ENCODE measurements at regions not wholly inside any gene's neighbourhood (a gene's known extent, or its start where the extent isn't known, plus 50 kb on each side); places are given as distances from the start of the nearest gene placed in this dataset.
"Not testable (repeated sequence)": the region's sequence is repeated elsewhere in the genome, so short reads cannot be mapped to it uniquely, and the experiment has no call there.

DNA sequence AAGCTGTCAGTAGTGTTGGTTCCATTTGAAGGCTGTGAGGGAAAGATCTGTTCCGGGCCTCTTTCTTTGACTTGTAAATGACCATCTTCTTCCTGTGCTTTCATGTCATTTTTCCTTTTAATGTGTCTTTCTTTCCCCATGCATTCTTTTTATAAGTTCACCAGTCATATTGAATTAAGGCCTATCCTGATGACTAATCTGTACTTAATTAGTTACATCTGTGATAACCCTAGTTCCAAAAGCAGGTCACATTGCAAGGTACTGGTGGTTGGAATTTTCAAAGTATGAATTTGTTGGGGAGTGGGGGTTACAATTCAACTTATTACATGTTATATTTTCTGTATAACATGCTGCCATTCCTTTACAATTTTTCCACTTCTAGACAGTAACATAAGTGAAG is 1642.1 kb upstream of the FLRT2 start:
- no peak for DNase-seq

DNA sequence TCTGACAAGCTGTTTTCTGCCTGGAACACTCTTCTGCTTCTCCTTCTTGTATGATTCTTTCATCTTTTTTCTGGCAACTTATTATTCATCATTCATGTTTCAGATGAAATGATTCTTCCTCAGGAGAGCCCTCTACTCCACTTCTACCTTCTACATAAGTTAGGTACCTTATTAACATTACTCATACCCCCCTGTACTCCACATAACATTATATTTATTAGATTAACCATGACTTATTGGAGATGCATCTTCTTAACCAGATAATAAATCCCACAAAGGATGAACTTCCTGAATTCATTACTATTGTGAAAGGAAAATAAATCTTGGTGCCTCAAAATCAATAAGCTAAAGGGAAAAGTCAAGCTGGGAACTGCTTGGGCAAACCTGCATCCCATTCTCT is 1636.5 kb upstream of the FLRT2 start:
- DNase-seq: no peak

DNA sequence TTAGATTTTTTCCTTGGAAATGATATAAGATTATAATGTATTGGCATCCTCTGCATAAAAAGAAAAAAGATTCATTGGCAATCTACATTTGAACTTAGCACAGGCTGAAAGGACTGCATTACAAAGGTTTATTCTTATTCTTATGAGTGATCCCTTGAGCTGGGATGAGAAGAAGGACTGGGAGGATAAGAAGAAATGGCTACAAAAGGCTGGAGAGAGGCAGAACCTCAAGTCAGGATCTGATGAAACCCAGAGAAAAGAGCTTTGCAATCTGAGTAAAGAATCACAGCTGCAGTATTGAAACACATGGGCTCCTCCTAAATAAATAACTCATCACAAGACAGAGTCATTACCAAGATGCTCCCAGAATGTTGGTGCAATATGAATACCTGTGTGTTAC is 1635.4 kb upstream of the FLRT2 start:
- DNase-seq: no peak

DNA sequence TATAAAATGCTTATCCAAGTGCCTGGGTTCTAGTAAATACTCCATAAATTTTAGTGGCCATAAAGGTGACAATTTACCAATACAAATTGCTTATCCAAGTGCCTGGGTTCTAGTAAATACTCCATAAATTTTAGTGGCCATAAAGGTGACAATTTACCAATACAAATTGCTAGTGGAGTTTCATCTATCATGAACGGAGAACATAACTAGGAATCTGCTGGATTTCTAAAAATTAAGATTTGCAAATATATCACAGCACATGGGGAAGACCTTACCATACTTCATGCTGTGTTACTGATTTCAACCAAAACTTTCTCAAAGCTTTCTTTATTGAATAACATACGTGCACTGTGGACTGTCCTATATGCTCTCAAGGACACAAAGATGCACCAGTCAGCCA is 1631.4 kb upstream of the FLRT2 start:
- not testable (repeated sequence) for DNase-seq

DNA sequence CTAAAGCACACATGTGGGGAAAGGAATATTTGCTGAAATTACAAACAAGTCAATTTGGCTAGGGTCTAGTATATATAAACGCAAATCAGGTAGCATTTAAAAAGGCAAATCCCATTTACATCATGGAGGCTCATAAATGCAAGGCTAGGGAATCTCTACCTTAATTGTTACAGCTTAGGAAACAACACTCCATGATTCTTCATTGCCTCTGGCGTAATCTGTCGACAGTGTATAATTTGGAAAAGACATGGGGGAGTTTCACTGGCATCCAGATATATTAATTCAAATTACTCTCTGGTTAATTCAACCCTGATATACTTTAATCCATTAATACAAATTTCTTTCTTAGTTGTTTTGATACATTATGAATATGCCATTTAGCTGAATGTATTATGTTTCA is 1630.2 kb upstream of the FLRT2 start:
- no peak for DNase-seq

DNA sequence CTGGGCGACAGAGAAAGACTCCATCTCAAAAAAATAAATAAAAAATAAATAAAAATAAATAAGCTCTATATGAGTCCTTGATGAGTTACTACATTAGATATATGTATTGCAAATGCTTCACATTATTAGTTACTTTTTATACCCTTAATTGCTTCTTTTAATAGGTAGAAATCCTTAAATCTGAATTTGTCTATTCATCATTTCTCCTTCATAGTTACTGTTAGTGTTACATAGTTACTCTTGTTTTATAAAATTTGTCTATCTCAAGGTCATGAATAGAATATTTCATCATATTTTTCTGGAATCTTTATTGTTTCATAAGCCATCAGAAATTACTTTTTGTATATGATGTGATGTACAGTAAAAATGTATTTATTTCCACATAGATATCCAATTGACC is 1624.8 kb upstream of the FLRT2 start:
- DNase-seq: no peak

DNA sequence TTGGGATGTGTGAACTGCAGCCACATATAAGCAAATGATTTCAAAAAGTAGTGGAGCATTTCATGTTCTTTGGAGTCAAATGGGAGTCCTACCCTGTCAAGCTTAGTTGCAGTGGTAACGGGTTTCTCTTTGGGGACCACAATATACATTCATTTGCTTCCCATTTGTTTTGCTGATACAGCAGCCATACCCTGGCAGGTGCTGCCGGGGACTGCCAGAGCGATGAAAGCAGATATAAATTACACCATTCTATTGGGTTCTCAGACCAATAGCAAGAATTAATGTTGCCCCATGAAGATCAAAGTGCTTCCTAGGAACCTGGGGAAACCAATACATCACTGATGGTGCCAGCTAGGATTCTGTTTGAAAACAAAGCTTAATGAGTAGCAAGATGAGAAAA is 1621.5 kb upstream of the FLRT2 start:
- no peak for DNase-seq

DNA sequence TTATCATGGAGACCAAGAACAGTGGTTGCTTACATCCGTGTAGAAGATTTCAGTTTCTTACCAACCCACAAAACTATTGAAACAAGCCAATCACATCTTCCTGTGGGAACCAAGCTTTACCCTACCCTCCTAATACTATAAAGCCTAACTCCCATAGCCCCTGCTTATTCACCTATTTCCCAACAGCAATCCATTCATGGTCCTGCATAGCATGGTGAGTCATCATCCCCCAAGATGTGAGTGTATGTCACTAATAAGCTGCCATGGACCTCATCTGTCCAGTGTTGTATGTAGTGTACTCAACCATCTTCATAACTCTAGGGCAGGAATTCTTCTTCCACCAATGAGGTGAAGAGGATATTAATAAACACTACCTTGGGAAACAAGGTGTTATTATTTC is 1620.4 kb upstream of the FLRT2 start:
- DNase-seq: no peak

DNA sequence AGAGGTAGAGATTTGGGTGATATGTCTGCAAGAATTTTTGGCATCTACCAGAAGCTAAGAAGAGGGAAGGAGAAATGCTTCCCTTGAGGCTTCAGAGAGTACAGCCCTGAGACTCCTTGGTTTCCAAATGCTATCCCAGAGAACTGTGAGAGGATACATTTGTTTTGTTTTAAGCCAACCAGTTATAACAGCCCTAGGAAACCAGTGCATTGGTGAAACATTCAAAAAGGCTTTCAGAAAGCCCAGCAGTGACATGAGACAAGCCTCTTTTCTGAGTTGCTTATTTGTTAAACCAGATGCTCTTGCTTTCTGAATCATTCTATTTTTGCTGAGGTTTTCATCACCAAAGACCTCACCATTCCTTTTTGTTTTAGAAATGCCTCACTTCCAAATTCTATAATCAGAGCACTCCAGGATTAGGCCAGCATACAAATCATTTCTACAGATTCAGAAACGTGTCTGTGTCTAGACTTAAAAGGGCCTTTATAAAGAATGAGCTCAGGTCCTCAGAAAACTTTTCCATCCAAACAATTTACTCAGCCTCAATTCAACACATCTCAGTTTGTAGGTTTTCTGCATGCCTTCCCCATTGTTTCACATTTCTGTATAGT is 1617.8 kb upstream of the FLRT2 start:
- DNase-seq: no peak

DNA sequence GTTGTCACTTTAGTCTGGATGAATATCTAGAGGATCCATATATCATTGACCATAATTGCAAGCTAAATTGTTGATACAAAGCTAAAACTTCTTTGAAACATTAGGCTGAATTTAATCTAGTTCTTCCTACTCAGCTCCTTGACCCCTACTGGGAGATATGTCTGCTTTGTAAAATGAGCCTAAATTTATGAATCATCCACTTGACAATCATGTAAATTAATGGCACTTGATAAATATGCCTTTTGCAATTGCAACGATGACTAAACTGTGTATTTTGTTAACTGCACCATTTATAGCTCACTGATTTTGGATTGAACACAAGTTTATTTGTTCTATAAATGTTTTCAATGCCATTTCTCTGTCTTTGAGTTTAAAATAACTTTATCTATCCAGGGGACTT is 1616.5 kb upstream of the FLRT2 start:
- DNase-seq: no peak

DNA sequence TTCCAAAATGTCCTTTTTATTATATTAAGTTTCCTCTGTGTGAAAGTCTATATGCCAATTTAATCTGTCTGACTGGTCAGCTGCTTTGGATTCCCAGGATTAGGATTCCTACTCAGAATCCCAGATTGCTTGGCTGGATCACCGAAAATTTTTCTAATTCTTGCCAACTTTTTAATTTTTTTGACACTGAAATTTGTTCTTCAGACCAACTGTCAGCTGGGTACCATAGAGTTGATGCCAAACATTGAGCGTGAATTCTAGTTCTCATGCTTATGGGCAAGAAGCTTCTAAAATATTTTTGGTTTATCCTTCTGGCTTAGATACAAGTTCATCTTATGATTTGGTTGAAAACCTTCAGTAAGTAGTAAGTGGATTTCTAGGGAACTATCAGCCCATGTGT is 1611.4 kb upstream of the FLRT2 start:
- no peak for DNase-seq

DNA sequence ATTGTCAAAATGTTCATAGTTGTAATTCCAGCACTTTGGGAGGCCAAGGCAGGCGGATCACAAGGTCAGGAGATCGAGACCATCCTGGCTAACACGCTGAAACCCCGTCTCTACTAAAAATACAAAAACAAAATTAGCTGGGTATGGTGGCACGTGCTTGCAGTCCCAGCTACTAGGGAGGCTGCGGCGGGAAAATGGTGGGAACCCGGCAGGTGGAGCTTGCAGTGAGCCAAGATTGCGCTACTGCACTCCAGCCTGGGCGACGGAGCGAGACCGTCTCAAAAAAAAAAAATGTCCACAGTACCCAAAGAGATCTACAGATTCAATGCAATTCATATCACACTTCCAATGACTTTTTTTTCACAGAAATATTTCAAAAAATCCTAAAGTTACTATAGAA is 1610.3 kb upstream of the FLRT2 start:
- DNase-seq: not testable (repeated sequence)

DNA sequence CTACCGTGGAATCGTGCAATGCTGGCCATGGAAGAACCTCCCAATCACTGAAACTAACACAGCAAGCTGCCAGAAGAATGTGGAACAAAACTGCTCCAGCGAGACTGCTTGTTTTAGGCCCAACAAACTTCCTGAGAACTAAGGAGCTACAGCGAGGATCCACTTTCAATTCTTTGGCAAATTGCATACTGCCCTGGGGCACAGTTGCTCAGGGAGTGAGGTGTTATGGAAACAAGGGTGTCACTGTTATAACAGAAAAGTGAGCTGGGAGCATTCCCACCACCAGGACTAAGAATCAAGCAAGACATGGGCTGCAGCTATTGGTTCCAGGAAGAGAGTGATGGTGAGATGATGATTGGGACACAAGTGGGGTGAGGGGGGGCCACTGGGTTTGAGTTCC is 1606.1 kb upstream of the FLRT2 start:
- DNase-seq: no peak

DNA sequence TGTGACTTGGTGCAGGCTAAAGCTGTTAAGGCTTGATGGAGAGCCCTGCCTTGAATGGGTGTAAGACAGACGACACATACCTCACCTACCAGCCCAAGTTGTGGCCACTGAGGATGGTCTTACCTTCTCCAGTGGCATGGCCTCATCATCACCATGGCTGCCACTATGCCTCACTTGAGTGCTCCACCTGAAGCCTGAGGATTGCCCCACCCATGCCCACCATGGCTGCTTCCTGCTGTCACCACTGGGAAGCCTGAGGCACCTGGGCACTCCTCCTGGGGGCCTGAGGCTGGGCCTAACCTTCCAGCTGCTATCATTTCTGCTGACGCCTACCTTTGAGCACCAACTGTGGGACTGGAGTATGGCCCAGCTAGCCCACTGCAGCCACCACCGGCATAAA is 1605.7 kb upstream of the FLRT2 start:
- DNase-seq: no peak

DNA sequence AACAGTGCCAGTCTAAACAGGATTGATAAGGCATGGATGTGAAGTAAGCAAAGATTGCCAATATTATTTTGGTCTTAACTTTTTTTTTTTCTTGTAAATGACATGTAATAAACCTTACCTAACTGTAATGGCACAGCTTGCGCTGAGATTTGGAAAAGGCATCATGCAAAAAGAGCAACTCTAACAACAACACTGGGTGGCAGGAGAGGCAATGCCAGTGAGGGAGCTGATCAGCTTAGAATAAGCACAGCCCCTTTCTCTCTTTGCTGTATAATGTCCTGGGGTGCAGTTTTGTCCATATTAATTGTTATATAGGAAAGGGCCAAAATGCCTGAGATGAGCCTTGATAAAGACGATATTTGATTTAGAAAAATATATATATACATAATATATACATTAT is 1589.7 kb upstream of the FLRT2 start:
- no peak for DNase-seq

DNA sequence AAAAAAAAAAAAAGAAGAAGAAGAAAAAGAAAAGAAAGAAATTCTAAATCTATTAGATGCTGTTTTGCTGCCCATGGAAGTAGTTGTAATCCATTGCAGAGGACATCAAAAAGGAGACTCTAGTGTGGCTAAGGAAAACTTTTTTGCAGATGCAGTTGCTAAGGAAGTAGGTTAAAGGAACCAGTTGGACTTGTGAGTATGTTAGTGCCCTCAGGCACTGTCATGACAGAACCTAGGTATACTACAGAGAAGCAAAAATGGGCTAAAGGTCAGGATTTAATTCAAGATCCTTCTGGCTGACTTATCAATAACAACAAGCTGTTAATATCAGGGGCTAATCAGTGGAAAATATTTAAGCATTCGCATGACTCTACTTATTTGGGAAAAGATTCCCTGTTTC is 1571.6 kb upstream of the FLRT2 start:
- no peak for DNase-seq

DNA sequence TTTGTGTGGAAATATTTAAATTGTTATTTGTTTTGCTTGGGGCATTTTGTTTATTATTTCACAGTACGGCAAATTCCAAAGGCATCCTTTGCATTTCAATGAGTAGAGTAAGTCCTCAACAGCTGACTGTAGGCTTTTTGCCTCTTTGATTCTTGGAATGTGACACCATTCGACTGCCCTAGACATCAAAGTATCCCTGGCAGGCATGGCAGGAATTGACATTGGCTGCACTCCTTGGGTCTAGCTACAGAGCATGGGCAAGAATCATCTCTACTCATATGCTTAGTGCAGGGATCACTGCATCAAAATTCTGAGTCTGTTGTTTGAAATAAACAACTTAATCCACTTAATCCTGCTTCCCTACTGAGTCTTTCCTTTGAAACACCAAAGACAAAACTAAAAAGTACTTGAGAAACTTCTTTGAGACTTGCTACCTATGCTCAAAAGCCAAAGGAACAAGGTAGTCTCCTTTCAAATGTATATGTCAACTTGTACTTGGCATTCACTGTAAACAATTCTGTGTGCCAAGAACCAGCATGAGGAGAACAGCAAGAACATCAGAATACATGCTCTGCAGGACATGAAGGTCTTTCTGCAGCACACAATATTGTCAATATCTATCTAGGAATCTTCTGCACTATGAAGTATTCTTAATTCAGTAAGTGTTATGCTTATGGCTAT is 1569.0 kb upstream of the FLRT2 start:
- DNase-seq: no peak

DNA sequence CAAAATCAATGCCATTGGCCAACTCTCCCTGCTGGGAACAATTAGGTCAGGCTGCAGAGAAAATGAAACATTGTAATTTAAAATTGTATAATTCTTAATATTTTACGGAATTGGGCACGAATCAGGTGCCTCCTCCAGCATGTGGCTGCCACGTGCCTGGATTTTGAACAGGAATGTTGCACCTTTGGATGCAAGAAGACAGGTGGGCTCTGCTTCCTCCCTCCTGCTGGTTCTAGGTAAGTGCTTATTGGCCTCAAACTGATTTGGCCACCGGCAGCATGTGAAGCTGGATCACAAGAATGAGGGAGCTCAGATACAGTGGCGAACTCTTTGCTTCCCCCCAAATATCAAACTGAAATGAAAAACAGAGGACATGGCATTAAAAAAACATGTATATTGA is 1559.9 kb upstream of the FLRT2 start:
- DNase-seq: no peak

DNA sequence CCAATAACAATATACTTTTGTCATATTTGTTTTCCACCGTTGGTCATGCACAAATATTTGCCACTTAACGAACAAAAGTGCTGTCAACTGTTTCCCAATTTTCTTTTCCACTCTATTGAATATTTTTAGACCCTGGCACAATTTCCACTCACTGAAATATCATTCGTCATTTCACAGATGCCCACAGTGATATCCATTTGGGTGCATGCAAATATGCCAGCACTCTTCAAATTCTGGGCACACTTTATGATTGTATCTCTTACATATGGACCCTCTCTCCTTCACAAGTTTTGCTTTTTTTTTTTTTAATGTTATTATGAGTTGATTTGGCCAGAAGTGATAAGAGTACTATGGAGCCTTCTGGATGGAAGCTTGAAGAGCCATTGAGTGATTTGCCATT is 1557.3 kb upstream of the FLRT2 start:
- no peak for DNase-seq

DNA sequence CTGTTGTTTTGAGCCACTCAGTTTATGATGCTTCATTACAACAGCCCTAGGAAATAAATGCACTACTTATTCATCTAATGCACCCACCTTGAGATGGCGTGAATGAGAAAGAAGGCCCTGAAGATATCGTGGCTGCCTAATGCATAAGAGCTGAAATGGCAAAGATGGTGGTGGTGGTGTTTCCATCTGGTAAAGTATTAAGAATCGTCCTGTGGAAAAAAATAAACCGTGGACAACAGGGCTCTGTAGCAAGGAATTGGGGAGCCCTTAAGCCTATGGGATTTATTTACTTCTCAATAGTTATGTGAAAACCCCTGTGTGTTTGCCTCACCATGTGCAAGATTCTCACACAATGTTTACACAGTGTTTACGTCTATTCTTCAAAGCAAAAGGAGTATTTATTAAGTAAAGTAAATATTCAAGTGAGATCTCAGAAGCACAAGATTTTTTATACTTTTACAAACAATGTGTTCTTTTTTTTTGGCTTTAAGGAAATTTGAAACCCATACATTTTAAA is 1555.2 kb upstream of the FLRT2 start:
- DNase-seq: no peak

DNA sequence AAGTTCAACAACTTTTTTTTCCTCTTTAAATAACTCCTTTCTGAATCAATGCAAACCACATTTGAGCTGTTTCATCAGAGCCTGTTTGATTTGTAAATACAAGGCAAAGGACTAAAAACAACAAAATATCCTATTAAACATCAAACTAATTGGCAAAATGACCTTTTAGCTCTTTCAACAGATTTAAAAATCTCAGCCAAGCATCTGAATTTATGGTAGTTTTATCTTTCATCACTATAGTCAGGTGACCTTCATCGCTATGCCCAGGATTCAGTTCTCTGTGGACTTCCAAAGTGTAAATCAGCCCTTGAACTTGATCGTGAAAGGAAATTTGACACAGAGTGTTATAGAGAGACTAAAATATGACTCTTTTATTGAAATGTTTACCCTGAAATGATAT is 1554.5 kb upstream of the FLRT2 start:
- DNase-seq: no peak

DNA sequence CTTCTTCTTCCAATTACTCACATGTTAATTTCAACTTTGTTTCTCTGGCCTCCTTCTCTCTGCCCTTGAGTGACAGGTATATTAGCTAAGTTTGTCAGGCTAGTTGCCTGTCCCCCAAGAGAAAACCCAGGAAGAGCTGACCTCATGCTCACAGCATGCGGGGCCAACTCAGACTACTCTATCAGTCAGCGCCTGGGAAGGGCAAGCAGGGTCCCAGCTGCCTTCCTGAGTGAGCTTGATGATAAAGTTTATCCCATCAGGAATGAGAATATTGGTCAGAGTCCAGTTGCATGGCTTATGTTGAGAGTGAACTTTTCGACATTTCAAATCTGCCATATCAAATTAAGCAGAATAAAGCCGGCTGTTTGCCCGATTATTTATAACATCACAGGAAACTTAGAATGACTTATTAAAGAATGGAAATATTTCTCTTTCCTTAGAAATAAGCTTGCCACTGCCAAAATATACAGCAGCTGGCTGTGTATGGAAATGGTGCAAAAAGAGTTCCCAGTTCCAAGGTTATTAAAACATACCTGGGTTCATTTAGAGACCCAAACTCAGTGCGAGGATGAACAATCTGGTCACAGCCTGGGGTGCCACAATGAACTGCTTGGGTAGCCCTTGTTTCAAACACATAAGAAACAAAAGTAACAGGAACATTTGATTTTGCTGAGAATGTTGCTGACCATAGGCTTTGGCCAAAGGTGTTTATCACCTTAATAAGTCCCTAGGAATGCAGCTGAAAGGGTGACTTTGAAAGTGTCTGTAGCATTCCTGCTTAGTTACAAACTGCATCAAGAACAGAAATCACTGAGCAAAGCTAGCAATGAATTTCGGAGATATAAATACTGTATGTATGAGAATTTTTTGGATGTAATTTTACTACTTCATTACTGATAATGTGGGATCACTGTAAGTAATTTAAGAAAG is 1553.8 kb upstream of the FLRT2 start:
- no peak for DNase-seq

DNA sequence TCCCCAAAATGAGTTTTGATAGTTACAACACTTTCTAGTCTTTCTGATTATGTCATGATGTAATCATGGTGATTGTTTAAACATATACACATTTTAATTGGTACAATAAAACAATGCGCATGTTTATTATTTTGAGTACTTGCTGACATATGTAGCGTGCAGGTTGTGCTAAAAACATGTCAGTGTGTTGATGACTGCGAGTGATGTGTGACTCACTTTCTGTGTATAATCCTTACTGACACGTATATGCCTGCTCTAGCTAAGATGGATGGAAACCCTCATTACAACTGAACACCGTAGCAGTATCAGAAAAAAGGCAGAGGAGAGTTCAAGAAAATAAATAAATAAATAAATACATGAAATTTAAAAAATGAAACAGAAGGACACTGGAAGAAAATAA is 1552.4 kb upstream of the FLRT2 start:
- no peak for DNase-seq

DNA sequence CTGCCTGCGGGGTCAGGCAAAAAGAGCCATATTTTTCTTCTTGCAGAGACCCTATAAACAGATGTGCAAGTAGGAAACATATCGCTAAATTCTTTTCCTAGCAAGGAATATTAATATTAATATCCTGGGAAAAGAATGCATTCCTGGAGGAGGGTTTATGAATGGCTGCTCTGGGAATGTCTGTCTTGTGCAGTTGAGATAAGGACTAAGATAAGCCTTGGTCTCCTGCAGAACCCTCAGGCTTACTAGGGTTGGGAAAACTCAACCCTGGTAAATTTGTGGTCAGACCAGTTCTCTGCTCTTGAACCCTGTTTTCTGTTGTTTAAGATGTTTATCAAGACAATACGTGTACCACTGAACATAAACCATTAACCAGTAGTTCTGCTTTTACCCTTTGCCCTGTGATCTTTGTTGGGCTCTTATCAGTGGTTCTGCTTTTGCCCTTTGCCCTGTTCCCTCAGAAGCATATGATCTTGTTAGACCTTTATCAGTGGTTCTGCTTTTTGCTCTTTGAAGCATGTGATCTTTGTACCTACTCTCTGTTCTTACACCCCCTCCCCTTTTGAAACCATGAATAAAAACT is 1548.2 kb upstream of the FLRT2 start:
- not testable (repeated sequence) for DNase-seq

Measured in kidney glomerular epithelial cell (primary cell).